ENCODE measurements at regions not wholly inside any gene's neighbourhood (a gene's known extent, or its start where the extent isn't known, plus 50 kb on each side); places are given as distances from the start of the nearest gene placed in this dataset.

GRCh38 chr15:30001602-30002001 is 81.2 kb upstream of the GOLGA8J start:
- no peak overlapping the region for H2BK120ac ChIP-seq (ENCODE audit: low read depth, low read length)
- no peak overlapping the region for H3K4me3 ChIP-seq (ENCODE audit: insufficient read depth in 1 of 2, low read depth in 1 of 2, low read length in 2 of 2)
- DNase-seq = no peak
- peaks cover 0 to under 1% of the 10 kb centered on the region in 2 experiments for H3K27me3 ChIP-seq (ENCODE audit: control insufficient read depth in 1 of 2, insufficient read depth in 1 of 2, low read length in 2 of 2)
- no peak overlapping the region for H2BK15ac ChIP-seq (ENCODE audit: low read depth, poor library complexity, severe bottlenecking)
- no peak overlapping the region for H3K14ac ChIP-seq (ENCODE audit: low read length in 2 of 2)
- no peak overlapping the region for H3K9ac ChIP-seq (ENCODE audit: low read length)
- H3K18ac ChIP-seq (ENCODE audit: low read depth in 1 of 2, low read length in 2 of 2) = no peak overlapping the region
- H2BK5ac ChIP-seq (ENCODE audit: low read depth, low read length, poor library complexity, severe bottlenecking) = no peak overlapping the region
- H3K4ac ChIP-seq (ENCODE audit: low read depth in 1 of 2, low read length in 2 of 2) = no peak overlapping the region
- H2AK5ac ChIP-seq (ENCODE audit: low read length, severe bottlenecking) = no peak overlapping the region
- H3K23ac ChIP-seq (ENCODE audit: low read length in 2 of 2) = no peak overlapping the region
- no peak overlapping the region for H3K27ac ChIP-seq (ENCODE audit: low read length, poor library complexity, severe bottlenecking)
- no peak overlapping the region for H4K91ac ChIP-seq (ENCODE audit: low read length)
- H4K8ac ChIP-seq (ENCODE audit: low read length) = no peak overlapping the region
- H3K36me3 ChIP-seq (ENCODE audit: control insufficient read depth in 1 of 2, insufficient read depth in 2 of 2, low read depth in 1 of 2, low read length in 2 of 2) = no peaks in the 10 kb centered on the region
- 88% methylated on average over 5 of the region's 5 CpGs for WGBS
- H3K79me1 ChIP-seq (replicated peaks; ENCODE audit: low read length, poor library complexity, severe bottlenecking) = no peaks in the 10 kb centered on the region
- H3K4me1 ChIP-seq (ENCODE audit: control insufficient read depth, insufficient read depth, low read depth, low read length) = no peaks in the 10 kb centered on the region
- H3K9me3 ChIP-seq (ENCODE audit: control insufficient read depth, low read length) = no peaks in the 10 kb centered on the region
- H2AFZ ChIP-seq (ENCODE audit: low read depth, low read length) = no peak overlapping the region
- no peak overlapping the region for H3K4me2 ChIP-seq (ENCODE audit: low read length, poor library complexity, severe bottlenecking)
- H2BK12ac ChIP-seq (ENCODE audit: low read length in 2 of 2) = no peak overlapping the region

DNA sequence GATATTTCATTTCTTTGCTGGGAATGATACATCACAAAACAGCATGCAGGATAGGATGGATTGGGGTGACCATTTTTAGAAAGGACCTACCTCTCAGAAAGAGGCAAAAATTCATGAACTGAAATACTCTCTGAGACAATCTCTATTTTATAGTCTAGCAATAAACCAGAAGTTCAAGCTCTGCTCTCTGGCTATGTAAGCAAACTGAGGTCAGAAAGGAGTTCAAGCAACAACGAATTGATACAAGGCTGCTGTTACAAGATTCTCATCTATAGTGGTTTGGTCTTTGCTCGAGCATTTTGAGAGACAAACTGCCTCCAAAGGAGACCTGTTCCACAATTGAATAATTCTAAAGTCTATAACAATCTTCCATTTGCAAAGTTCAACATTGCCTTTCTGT is 84.7 kb upstream of the GOLGA8J start:
- no peak overlapping the region for H3K27ac ChIP-seq (ENCODE audit: low read length, poor library complexity, severe bottlenecking)
- no peak overlapping the region for H3K9ac ChIP-seq (ENCODE audit: low read length)
- H3K23ac ChIP-seq (ENCODE audit: low read length in 2 of 2) = no peak overlapping the region
- peaks cover 0 to 6% of the 10 kb centered on the region in 2 experiments for H3K27me3 ChIP-seq (ENCODE audit: control insufficient read depth in 1 of 2, insufficient read depth in 1 of 2, low read length in 2 of 2)
- H3K79me1 ChIP-seq (replicated peaks; ENCODE audit: low read length, poor library complexity, severe bottlenecking) = no peaks in the 10 kb centered on the region
- H2BK12ac ChIP-seq (ENCODE audit: low read length in 2 of 2) = no peak overlapping the region
- H3K4me2 ChIP-seq (ENCODE audit: low read length, poor library complexity, severe bottlenecking) = no peak overlapping the region
- H2AK5ac ChIP-seq (ENCODE audit: low read length, severe bottlenecking) = no peak overlapping the region
- H2BK120ac ChIP-seq (ENCODE audit: low read depth, low read length) = no peak overlapping the region
- no peak overlapping the region for H4K91ac ChIP-seq (ENCODE audit: low read length)
- H3K36me3 ChIP-seq (ENCODE audit: control insufficient read depth in 1 of 2, insufficient read depth in 2 of 2, low read depth in 1 of 2, low read length in 2 of 2) = no peaks in the 10 kb centered on the region
- no peak overlapping the region for H2AFZ ChIP-seq (ENCODE audit: low read depth, low read length)
- H3K4me3 ChIP-seq (ENCODE audit: insufficient read depth in 1 of 2, low read depth in 1 of 2, low read length in 2 of 2) = no peak overlapping the region
- H3K18ac ChIP-seq (ENCODE audit: low read depth in 1 of 2, low read length in 2 of 2) = no peak overlapping the region
- H3K4me1 ChIP-seq (ENCODE audit: control insufficient read depth, insufficient read depth, low read depth, low read length) = no peaks in the 10 kb centered on the region
- H3K4ac ChIP-seq (ENCODE audit: low read depth in 1 of 2, low read length in 2 of 2) = no peak overlapping the region
- no peak overlapping the region for H2BK5ac ChIP-seq (ENCODE audit: low read depth, low read length, poor library complexity, severe bottlenecking)
- no peaks in the 10 kb centered on the region for H3K9me3 ChIP-seq (ENCODE audit: control insufficient read depth, low read length)
- no peak overlapping the region for H4K8ac ChIP-seq (ENCODE audit: low read length)
- H2BK15ac ChIP-seq (ENCODE audit: low read depth, poor library complexity, severe bottlenecking) = no peak overlapping the region
- DNase-seq = no peak
- 64% methylated on average over 2 of the region's 2 CpGs for WGBS
- H3K14ac ChIP-seq (ENCODE audit: low read length in 2 of 2) = no peak overlapping the region

GRCh38 chr15:29997499-29997898 is 85.3 kb upstream of the GOLGA8J start:
- no peak for DNase-seq
- no peak overlapping the region for H3K4ac ChIP-seq (ENCODE audit: low read depth in 1 of 2, low read length in 2 of 2)
- no peak overlapping the region for H3K18ac ChIP-seq (ENCODE audit: low read depth in 1 of 2, low read length in 2 of 2)
- H2BK120ac ChIP-seq (ENCODE audit: low read depth, low read length) = no peak overlapping the region
- H2AK5ac ChIP-seq (ENCODE audit: low read length, severe bottlenecking) = no peak overlapping the region
- H3K27me3 ChIP-seq (ENCODE audit: control insufficient read depth in 1 of 2, insufficient read depth in 1 of 2, low read length in 2 of 2) = peaks cover 0 to 6% of the 10 kb centered on the region in 2 experiments
- H4K8ac ChIP-seq (ENCODE audit: low read length) = no peak overlapping the region
- H3K27ac ChIP-seq (ENCODE audit: low read length, poor library complexity, severe bottlenecking) = no peak overlapping the region
- H3K9ac ChIP-seq (ENCODE audit: low read length) = no peak overlapping the region
- no peak overlapping the region for H3K4me2 ChIP-seq (ENCODE audit: low read length, poor library complexity, severe bottlenecking)
- H3K79me1 ChIP-seq (replicated peaks; ENCODE audit: low read length, poor library complexity, severe bottlenecking) = no peaks in the 10 kb centered on the region
- no peak overlapping the region for H3K23ac ChIP-seq (ENCODE audit: low read length in 2 of 2)
- no peak overlapping the region for H2BK12ac ChIP-seq (ENCODE audit: low read length in 2 of 2)
- WGBS = 86% methylated on average over 6 of the region's 6 CpGs
- no peaks in the 10 kb centered on the region for H3K4me1 ChIP-seq (ENCODE audit: control insufficient read depth, insufficient read depth, low read depth, low read length)
- H2AFZ ChIP-seq (ENCODE audit: low read depth, low read length) = no peak overlapping the region
- H2BK15ac ChIP-seq (ENCODE audit: low read depth, poor library complexity, severe bottlenecking) = no peak overlapping the region
- no peaks in the 10 kb centered on the region for H3K9me3 ChIP-seq (ENCODE audit: control insufficient read depth, low read length)
- no peak overlapping the region for H3K4me3 ChIP-seq (ENCODE audit: insufficient read depth in 1 of 2, low read depth in 1 of 2, low read length in 2 of 2)
- no peak overlapping the region for H4K91ac ChIP-seq (ENCODE audit: low read length)
- no peaks in the 10 kb centered on the region for H3K36me3 ChIP-seq (ENCODE audit: control insufficient read depth in 1 of 2, insufficient read depth in 2 of 2, low read depth in 1 of 2, low read length in 2 of 2)
- no peak overlapping the region for H3K14ac ChIP-seq (ENCODE audit: low read length in 2 of 2)
- no peak overlapping the region for H2BK5ac ChIP-seq (ENCODE audit: low read depth, low read length, poor library complexity, severe bottlenecking)

GRCh38 chr15:29994284-29994683 is 88.5 kb upstream of the GOLGA8J start:
- Histone ChIP-seq H3K4me3 (ENCODE audit: insufficient read depth in 1 of 2, low read depth in 1 of 2, low read length in 2 of 2) (no peak overlapping the region), H3K4me2 (ENCODE audit: low read length, poor library complexity, severe bottlenecking) (no peak overlapping the region), H2BK12ac (ENCODE audit: low read length in 2 of 2) (no peak overlapping the region), H3K36me3 (ENCODE audit: control insufficient read depth in 1 of 2, insufficient read depth in 2 of 2, low read depth in 1 of 2, low read length in 2 of 2) (no peaks in the 10 kb centered on the region), H3K9me3 (ENCODE audit: control insufficient read depth, low read length) (no peaks in the 10 kb centered on the region), H2BK15ac (ENCODE audit: low read depth, poor library complexity, severe bottlenecking) (no peak overlapping the region), H3K4ac (ENCODE audit: low read depth in 1 of 2, low read length in 2 of 2) (no peak overlapping the region), H3K23ac (ENCODE audit: low read length in 2 of 2) (no peak overlapping the region), H3K4me1 (ENCODE audit: control insufficient read depth, insufficient read depth, low read depth, low read length) (no peaks in the 10 kb centered on the region), H2BK120ac (ENCODE audit: low read depth, low read length) (no peak overlapping the region), H2BK5ac (ENCODE audit: low read depth, low read length, poor library complexity, severe bottlenecking) (no peak overlapping the region), H3K18ac (ENCODE audit: low read depth in 1 of 2, low read length in 2 of 2) (no peak overlapping the region), H4K8ac (ENCODE audit: low read length) (no peak overlapping the region), H2AFZ (ENCODE audit: low read depth, low read length) (no peak overlapping the region), H3K9ac (ENCODE audit: low read length) (no peak overlapping the region), H3K79me1 (replicated peaks; ENCODE audit: low read length, poor library complexity, severe bottlenecking) (no peaks in the 10 kb centered on the region), H4K91ac (ENCODE audit: low read length) (no peak overlapping the region), H3K27me3 (ENCODE audit: control insufficient read depth in 1 of 2, insufficient read depth in 1 of 2, low read length in 2 of 2) (peaks cover 0 to 11% of the 10 kb centered on the region in 2 experiments), H2AK5ac (ENCODE audit: low read length, severe bottlenecking) (no peak overlapping the region), H3K14ac (ENCODE audit: low read length in 2 of 2) (no peak overlapping the region), H3K27ac (ENCODE audit: low read length, poor library complexity, severe bottlenecking) (no peak overlapping the region)
- WGBS = 91% methylated on average over 5 of the region's 5 CpGs
- no peak for DNase-seq
